Smooth muscle cell (in vitro differentiated cells): ENCODE measurements at regions not wholly inside any gene's neighbourhood (a gene's known extent, or its start where the extent isn't known, plus 50 kb on each side); places are given as distances from the start of the nearest gene placed in this dataset.

ENCODE experiments used
- DNase-seq: peaks from one replicate; lab custom pipeline; 2025; ENCODE audit not compliant: unreplicated experiment; lab: John Stamatoyannopoulos, UW
- H2AFZ ChIP-seq: fragments of 200-600 bp; sonication (generic); 2 replicates; pipeline ENCODE4 v1.6.0; 2016; ENCODE audit warnings: antibody characterized with exemption, low read depth, mild to moderate bottlenecking
- H3F3A ChIP-seq: fragments of 200-600 bp; sonication (generic); 2 replicates; pipeline ENCODE4 v1.6.0; 2017; ENCODE audit warnings: antibody characterized with exemption, low read depth
- H3K27ac ChIP-seq: fragments of 200-600 bp; sonication (generic); 2 replicates; pipeline ENCODE4 v1.5.1; 2016; ENCODE audit warnings: low read depth, mild to moderate bottlenecking
- H3K27me3 ChIP-seq: fragments of 200-600 bp; sonication (generic); 2 replicates; pipeline ENCODE4 v1.6.1; 2016; ENCODE audit warnings: low read depth, mild to moderate bottlenecking
- H3K36me3 ChIP-seq: fragments of 200-600 bp; sonication (generic); 2 replicates; pipeline ENCODE4 v1.5.1; 2016; ENCODE audit warnings: low read depth
- H3K4me1 ChIP-seq: fragments of 200-600 bp; sonication (generic); 2 replicates; pipeline ENCODE4 v1.5.1; 2016; ENCODE audit warnings: low read depth
- H3K4me2 ChIP-seq: fragments of 200-600 bp; sonication (generic); 2 replicates; pipeline ENCODE4 v1.6.0; 2016; ENCODE audit warnings: mild to moderate bottlenecking
- H3K4me3 ChIP-seq: fragments of 200-600 bp; sonication (generic); 2 replicates; pipeline ENCODE4 v1.5.1; 2016; ENCODE audit warnings: mild to moderate bottlenecking
- H3K79me2 ChIP-seq: fragments of 200-600 bp; sonication (generic); 2 replicates; pipeline ENCODE4 v1.6.0; 2016; ENCODE audit warnings: low read depth, mild to moderate bottlenecking
- H3K9ac ChIP-seq: fragments of 200-600 bp; sonication (generic); 2 replicates; pipeline ENCODE4 v1.6.0; 2016; ENCODE audit warnings: low read depth
- H3K9me3 ChIP-seq: fragments of 200-600 bp; sonication (generic); replicated peaks from 2 replicates; pipeline ENCODE4 v1.5.1; 2016; ENCODE audit warnings: low read depth
- H4K20me1 ChIP-seq: fragments of 200-600 bp; sonication (generic); 2 replicates; pipeline ENCODE4 v1.6.0; 2016; ENCODE audit warnings: low read depth
- WGBS: methylation state at CpG from one replicate; pipeline ENCODE4 v1.1.7; 2016; ENCODE audit warnings: low lambda C conversion rate; 5-methylcytosine and 5-hydroxymethylcytosine counted together
- TF ChIP-seq, protein P1 (sequence below): fragments of 200-600 bp; sonication (generic); IDR thresholded peaks from 2 replicates; pipeline ENCODE4 v1.5.1; 2017; ENCODE audit warnings: borderline replicate concordance, mild to moderate bottlenecking, antibody characterized with exemption; ENCODE audit not compliant: insufficient read depth, poor library complexity, severe bottlenecking

GRCh38 chr2:188217264-188217663 lies 74.4 kb upstream of the GULP1 start:
- Histone ChIP-seq H3K4me2 (no peak overlapping the region), H3K9ac (no peak overlapping the region), H3K27me3 (no peaks in the 10 kb centered on the region), H3K4me1 (no peaks in the 10 kb centered on the region), H2AFZ (no peak overlapping the region), H3K36me3 (no peaks in the 10 kb centered on the region), H4K20me1 (no peaks in the 10 kb centered on the region), H3K9me3 (no peaks in the 10 kb centered on the region), H3K27ac (no peak overlapping the region), H3K4me3 (no peak overlapping the region), H3F3A (no peaks in the 10 kb centered on the region), H3K79me2 (no peaks in the 10 kb centered on the region)
- TF ChIP-seq, protein P1, sequence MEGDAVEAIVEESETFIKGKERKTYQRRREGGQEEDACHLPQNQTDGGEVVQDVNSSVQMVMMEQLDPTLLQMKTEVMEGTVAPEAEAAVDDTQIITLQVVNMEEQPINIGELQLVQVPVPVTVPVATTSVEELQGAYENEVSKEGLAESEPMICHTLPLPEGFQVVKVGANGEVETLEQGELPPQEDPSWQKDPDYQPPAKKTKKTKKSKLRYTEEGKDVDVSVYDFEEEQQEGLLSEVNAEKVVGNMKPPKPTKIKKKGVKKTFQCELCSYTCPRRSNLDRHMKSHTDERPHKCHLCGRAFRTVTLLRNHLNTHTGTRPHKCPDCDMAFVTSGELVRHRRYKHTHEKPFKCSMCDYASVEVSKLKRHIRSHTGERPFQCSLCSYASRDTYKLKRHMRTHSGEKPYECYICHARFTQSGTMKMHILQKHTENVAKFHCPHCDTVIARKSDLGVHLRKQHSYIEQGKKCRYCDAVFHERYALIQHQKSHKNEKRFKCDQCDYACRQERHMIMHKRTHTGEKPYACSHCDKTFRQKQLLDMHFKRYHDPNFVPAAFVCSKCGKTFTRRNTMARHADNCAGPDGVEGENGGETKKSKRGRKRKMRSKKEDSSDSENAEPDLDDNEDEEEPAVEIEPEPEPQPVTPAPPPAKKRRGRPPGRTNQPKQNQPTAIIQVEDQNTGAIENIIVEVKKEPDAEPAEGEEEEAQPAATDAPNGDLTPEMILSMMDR: no peak
- no peak for DNase-seq
- WGBS: 92% methylated on average over 3 of the region's 4 CpGs

DNA sequence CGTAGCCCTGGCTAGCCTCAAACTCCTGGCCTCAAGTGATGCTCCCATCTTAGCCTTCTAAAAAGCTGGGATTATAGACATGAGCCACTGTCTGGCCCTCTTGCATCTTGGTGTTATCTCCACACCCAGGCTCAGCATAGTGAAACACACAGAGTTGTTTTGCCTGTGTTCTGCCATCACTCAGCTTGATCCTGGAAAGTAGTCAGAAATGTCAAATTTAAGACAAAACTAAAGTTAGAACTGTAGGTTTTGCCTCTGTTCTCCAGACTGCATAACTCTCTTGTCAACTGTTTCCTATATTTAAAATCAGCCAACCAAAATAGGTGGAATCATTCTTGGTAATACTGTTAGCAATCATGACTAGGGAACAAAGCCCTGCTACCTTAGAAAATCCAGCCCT lies 72.1 kb upstream of the GULP1 start:
- Histone ChIP-seq H3K4me1 (no peaks in the 10 kb centered on the region), H3K36me3 (no peaks in the 10 kb centered on the region), H3K9me3 (no peaks in the 10 kb centered on the region), H3F3A (no peaks in the 10 kb centered on the region), H3K9ac (no peak overlapping the region), H2AFZ (peak overlapping the region; percentile 49), H3K79me2 (no peaks in the 10 kb centered on the region), H3K4me2 (no peak overlapping the region), H4K20me1 (no peaks in the 10 kb centered on the region), H3K27ac (no peak overlapping the region), H3K4me3 (no peak overlapping the region), H3K27me3 (no peaks in the 10 kb centered on the region)
- no peak for DNase-seq
- TF ChIP-seq, protein P1: no peak
- WGBS: 65% methylated on average over 1 of the region's 1 CpG

GRCh38 chr2:188220535-188220934 lies 71.1 kb upstream of the GULP1 start:
- no peaks in the 10 kb centered on the region for H3F3A ChIP-seq
- no peaks in the 10 kb centered on the region for H3K9me3 ChIP-seq
- H4K20me1 ChIP-seq: no peaks in the 10 kb centered on the region
- no peaks in the 10 kb centered on the region for H3K79me2 ChIP-seq
- H3K4me1 ChIP-seq: no peaks in the 10 kb centered on the region
- H3K27me3 ChIP-seq: no peaks in the 10 kb centered on the region
- no peak overlapping the region for H3K9ac ChIP-seq
- H3K4me3 ChIP-seq: no peak overlapping the region
- no peak overlapping the region for H3K4me2 ChIP-seq
- H3K27ac ChIP-seq: no peak overlapping the region
- WGBS: 93% methylated on average over 2 of the region's 2 CpGs
- DNase-seq: no peak
- TF ChIP-seq, protein P1: no peak
- no peaks in the 10 kb centered on the region for H3K36me3 ChIP-seq
- no peak overlapping the region for H2AFZ ChIP-seq

GRCh38 chr2:188227713-188228112 lies 64.0 kb upstream of the GULP1 start:
- no peaks in the 10 kb centered on the region for H3K27me3 ChIP-seq
- no peak overlapping the region for H3K4me3 ChIP-seq
- no peaks in the 10 kb centered on the region for H3K4me1 ChIP-seq
- H3K9ac ChIP-seq: no peak overlapping the region
- no peaks in the 10 kb centered on the region for H3K9me3 ChIP-seq
- TF ChIP-seq, protein P1: no peak
- WGBS: 98% methylated on average over 8 of the region's 8 CpGs
- H3K4me2 ChIP-seq: no peak overlapping the region
- H3K79me2 ChIP-seq: no peaks in the 10 kb centered on the region
- H3F3A ChIP-seq: no peaks in the 10 kb centered on the region
- H2AFZ ChIP-seq: no peak overlapping the region
- H3K27ac ChIP-seq: no peak overlapping the region
- H3K36me3 ChIP-seq: no peaks in the 10 kb centered on the region
- no peaks in the 10 kb centered on the region for H4K20me1 ChIP-seq
- DNase-seq: no peak
